GM23338 (cell line): ENCODE measurements at regions not wholly inside any gene's neighbourhood (a gene's known extent, or its start where the extent isn't known, plus 50 kb on each side); places are given as distances from the start of the nearest gene placed in this dataset.

ENCODE experiments used
- ATAC-seq: fragments of 200-7000 bp; cut with Tn5 transposase; 3 replicates; pipeline ENCODE4 v1.9.1; 2020
- DNase-seq: peaks from one replicate; pipeline ENCODE4 v3.0.0-alpha.2; 2015; ENCODE audit warnings: low spot score
- H2AFZ ChIP-seq: fragments of 200-600 bp; sonication (generic); 2 replicates; pipeline ENCODE4 v1.8.0; 2016; ENCODE audit warnings: antibody characterized with exemption, mild to moderate bottlenecking, moderate library complexity
- H3F3A ChIP-seq: fragments of 200-600 bp; sonication (generic); replicated peaks from 2 replicates; pipeline ENCODE4 v1.8.0; 2017; ENCODE audit warnings: antibody characterized with exemption, mixed run types, low read depth
- H3K27ac ChIP-seq: fragments of 200-600 bp; sonication (generic); 2 replicates; pipeline ENCODE4 v1.6.1; 2016; ENCODE audit warnings: low read depth
- H3K27me3 ChIP-seq: fragments of 200-600 bp; sonication (generic); 2 replicates; pipeline ENCODE4 v1.8.0; 2016; ENCODE audit warnings: mild to moderate bottlenecking, mixed run types, moderate library complexity; ENCODE audit not compliant: insufficient read depth
- H3K36me3 ChIP-seq: fragments of 200-600 bp; sonication (generic); 2 replicates; pipeline ENCODE4 v1.8.0; 2016; ENCODE audit warnings: mild to moderate bottlenecking; ENCODE audit not compliant: insufficient read depth
- H3K4me1 ChIP-seq: fragments of 200-600 bp; sonication (generic); 2 replicates; pipeline ENCODE4 v1.8.0; 2016; ENCODE audit warnings: mild to moderate bottlenecking, moderate library complexity; ENCODE audit not compliant: insufficient read depth
- H3K4me2 ChIP-seq: fragments of 200-600 bp; sonication (generic); 2 replicates; pipeline ENCODE4 v1.7.1; 2017; ENCODE audit warnings: mixed run types
- H3K4me3 ChIP-seq: fragments of 200-600 bp; sonication (generic); 2 replicates; pipeline ENCODE4 v1.6.1; 2016; ENCODE audit warnings: mixed run types
- H3K79me2 ChIP-seq: fragments of 200-600 bp; sonication (generic); replicated peaks from 2 replicates; pipeline ENCODE4 v1.8.0; 2017; ENCODE audit warnings: mild to moderate bottlenecking; ENCODE audit not compliant: insufficient read depth
- H3K9me2 ChIP-seq: fragments of 200-600 bp; sonication (generic); 2 replicates; pipeline ENCODE4 v1.8.0; 2017; ENCODE audit not compliant: insufficient read depth
- H4K20me1 ChIP-seq: fragments of 200-600 bp; sonication (generic); replicated peaks from 2 replicates; pipeline ENCODE4 v1.8.0; 2017; ENCODE audit warnings: mild to moderate bottlenecking; ENCODE audit not compliant: insufficient read depth
- H3K27ac Mint-ChIP-seq: 2 replicates; pipeline ENCODE4 v1.8.0; 2020; ENCODE audit warnings: inconsistent platforms, mild to moderate bottlenecking, moderate library complexity, mixed read lengths
- H3K27me3 Mint-ChIP-seq: 3 replicates; pipeline ENCODE4 v1.8.0; 2022; ENCODE audit warnings: low read depth, mild to moderate bottlenecking, moderate library complexity, mixed read lengths, inconsistent platforms; ENCODE audit not compliant: insufficient read depth, poor library complexity
- H3K36me3 Mint-ChIP-seq: 3 replicates; pipeline ENCODE4 v1.8.0; 2021; ENCODE audit warnings: low read depth, mild to moderate bottlenecking, inconsistent platforms, moderate library complexity, mixed read lengths
- H3K4me1 Mint-ChIP-seq: 3 replicates; pipeline ENCODE4 v1.8.0; 2020; ENCODE audit warnings: mild to moderate bottlenecking, inconsistent platforms, mixed read lengths
- H3K4me3 Mint-ChIP-seq: 3 replicates; pipeline ENCODE4 v1.8.0; 2021; ENCODE audit warnings: moderate library complexity, mild to moderate bottlenecking, inconsistent platforms, mixed read lengths
- H3K9me3 Mint-ChIP-seq: 3 replicates; pipeline ENCODE4 v1.8.0; 2020; ENCODE audit warnings: moderate library complexity, mild to moderate bottlenecking, inconsistent platforms, mixed read lengths
- CREB1 ChIP-seq: fragments of 250-450 bp; sonication (Bioruptor Pico); IDR thresholded peaks from 2 replicates; pipeline ENCODE4 v1.5.0; 2020; ENCODE audit warnings: low read depth, mild to moderate bottlenecking, moderate library complexity
- ETS1 ChIP-seq: IDR thresholded peaks from 2 replicates; pipeline ENCODE4 v1.6.1; 2016; ENCODE audit warnings: antibody characterized with exemption
- EZH2 ChIP-seq: fragments of 200-600 bp; sonication (generic); IDR thresholded peaks from one replicate; pipeline ENCODE4 v1.8.0; 2017; ENCODE audit warnings: antibody characterized with exemption, mild to moderate bottlenecking, low read depth; ENCODE audit not compliant: unreplicated experiment
- EZH2phosphoT487 ChIP-seq: fragments of 200-600 bp; sonication (generic); IDR thresholded peaks from one replicate; pipeline ENCODE4 v1.8.1; 2018; ENCODE audit warnings: antibody characterized with exemption; ENCODE audit not compliant: unreplicated experiment
- JUNB ChIP-seq: IDR thresholded peaks from one replicate; pipeline ENCODE4 v1.6.1; 2016; ENCODE audit warnings: antibody characterized with exemption; ENCODE audit not compliant: unreplicated experiment
- NANOG ChIP-seq: IDR thresholded peaks from 2 replicates; pipeline ENCODE4 v1.6.1; 2016; ENCODE audit warnings: antibody characterized with exemption, borderline replicate concordance
- POLR2AphosphoS5 ChIP-seq: IDR thresholded peaks from 2 replicates; pipeline ENCODE4 v1.6.1; 2016; ENCODE audit warnings: antibody characterized with exemption, low read depth
- STAT1 ChIP-seq: IDR thresholded peaks from one replicate; pipeline ENCODE4 v1.6.1; 2016; ENCODE audit warnings: antibody characterized with exemption; ENCODE audit not compliant: unreplicated experiment
- ZNF114 ChIP-seq: fragments of 250-450 bp; sonication (Bioruptor Pico); IDR thresholded peaks from 2 replicates; pipeline ENCODE4 v1.5.0; 2020; ENCODE audit warnings: mild to moderate bottlenecking, moderate library complexity
- ZNF331 ChIP-seq: fragments of 250-450 bp; sonication (Bioruptor Pico); IDR thresholded peaks from 2 replicates; pipeline ENCODE4 v1.5.0; 2020; ENCODE audit warnings: low read depth, mild to moderate bottlenecking, moderate library complexity
- ZNF462 ChIP-seq: fragments of 250-450 bp; sonication (Bioruptor Pico); IDR thresholded peaks from 2 replicates; pipeline ENCODE4 v1.5.0; 2020; ENCODE audit warnings: mild to moderate bottlenecking, moderate library complexity
- TF ChIP-seq, protein P1 (sequence below): IDR thresholded peaks from one replicate; pipeline ENCODE4 v1.6.1; 2018; ENCODE audit warnings: antibody characterized with exemption; ENCODE audit not compliant: unreplicated experiment
- TF ChIP-seq, protein P2 (sequence below), 2 experiments: fragments of 200-600 bp in 1 of 2; sonication (generic) in 1 of 2; conservative IDR thresholded peaks; 2 replicates each; pipeline versions ENCODE4 v1.5.1 to v1.6.1; 2016 to 2017; ENCODE audit warnings: antibody characterized with exemption in 2 of 2, low read depth in 2 of 2, mild to moderate bottlenecking in 2 of 2, moderate library complexity in 1 of 2

DNA sequence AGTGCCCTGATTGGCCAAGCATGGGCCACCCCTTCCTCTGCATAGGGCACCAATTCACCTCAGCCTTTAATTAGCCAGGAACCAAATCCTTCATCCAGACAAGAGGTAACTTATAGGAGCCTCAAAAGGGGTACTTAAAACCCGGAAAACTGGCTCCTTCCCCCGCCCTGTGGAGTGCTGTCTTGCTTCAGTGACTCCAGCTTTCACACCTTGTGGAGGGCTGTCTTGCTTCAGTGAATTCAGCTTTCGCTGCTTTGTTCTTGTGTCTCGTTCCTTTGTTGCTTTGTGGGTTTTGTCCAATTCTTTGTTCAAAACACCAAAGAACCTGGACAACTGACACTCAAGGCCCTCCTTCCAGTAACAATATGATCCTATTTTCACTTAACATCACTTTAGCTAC, 82.2 kb upstream of the FRG1 start:
- H3K27me3 ChIP-seq: no peaks in the 10 kb centered on the region
- Mint-ChIP-seq H3K9me3 (peaks cover 78% of the 10 kb centered on the region), H3K27me3 (no peaks in the 10 kb centered on the region), H3K27ac (no peak overlapping the region), H3K4me3 (no peak overlapping the region), H3K4me1 (no peaks in the 10 kb centered on the region), H3K36me3 (peaks cover 8% of the 10 kb centered on the region; the same call in 2 of the 3 replicates)
- H3F3A ChIP-seq: no peaks in the 10 kb centered on the region
- H3K4me3 ChIP-seq: no peak overlapping the region
- H3K79me2 ChIP-seq: no peaks in the 10 kb centered on the region
- H3K27ac ChIP-seq: no peak overlapping the region
- H3K9me2 ChIP-seq: no peaks in the 10 kb centered on the region
- no peaks in the 10 kb centered on the region for H4K20me1 ChIP-seq
- no peak; the same call in 1 of the 3 replicates for ATAC-seq
- TF ChIP-seq ZNF462 (CRISPR knock-in tag): no peak
- TF ChIP-seq, protein P1, sequence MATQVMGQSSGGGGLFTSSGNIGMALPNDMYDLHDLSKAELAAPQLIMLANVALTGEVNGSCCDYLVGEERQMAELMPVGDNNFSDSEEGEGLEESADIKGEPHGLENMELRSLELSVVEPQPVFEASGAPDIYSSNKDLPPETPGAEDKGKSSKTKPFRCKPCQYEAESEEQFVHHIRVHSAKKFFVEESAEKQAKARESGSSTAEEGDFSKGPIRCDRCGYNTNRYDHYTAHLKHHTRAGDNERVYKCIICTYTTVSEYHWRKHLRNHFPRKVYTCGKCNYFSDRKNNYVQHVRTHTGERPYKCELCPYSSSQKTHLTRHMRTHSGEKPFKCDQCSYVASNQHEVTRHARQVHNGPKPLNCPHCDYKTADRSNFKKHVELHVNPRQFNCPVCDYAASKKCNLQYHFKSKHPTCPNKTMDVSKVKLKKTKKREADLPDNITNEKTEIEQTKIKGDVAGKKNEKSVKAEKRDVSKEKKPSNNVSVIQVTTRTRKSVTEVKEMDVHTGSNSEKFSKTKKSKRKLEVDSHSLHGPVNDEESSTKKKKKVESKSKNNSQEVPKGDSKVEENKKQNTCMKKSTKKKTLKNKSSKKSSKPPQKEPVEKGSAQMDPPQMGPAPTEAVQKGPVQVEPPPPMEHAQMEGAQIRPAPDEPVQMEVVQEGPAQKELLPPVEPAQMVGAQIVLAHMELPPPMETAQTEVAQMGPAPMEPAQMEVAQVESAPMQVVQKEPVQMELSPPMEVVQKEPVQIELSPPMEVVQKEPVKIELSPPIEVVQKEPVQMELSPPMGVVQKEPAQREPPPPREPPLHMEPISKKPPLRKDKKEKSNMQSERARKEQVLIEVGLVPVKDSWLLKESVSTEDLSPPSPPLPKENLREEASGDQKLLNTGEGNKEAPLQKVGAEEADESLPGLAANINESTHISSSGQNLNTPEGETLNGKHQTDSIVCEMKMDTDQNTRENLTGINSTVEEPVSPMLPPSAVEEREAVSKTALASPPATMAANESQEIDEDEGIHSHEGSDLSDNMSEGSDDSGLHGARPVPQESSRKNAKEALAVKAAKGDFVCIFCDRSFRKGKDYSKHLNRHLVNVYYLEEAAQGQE: no peak
- no peak for TF ChIP-seq CREB1 (CRISPR knock-in tag)
- TF ChIP-seq ETS1: no peak
- no peak for TF ChIP-seq EZH2phosphoT487
- no peak for TF ChIP-seq ZNF114 (CRISPR knock-in tag)
- TF ChIP-seq POLR2AphosphoS5: no peak
- no peak for TF ChIP-seq ZNF331 (CRISPR knock-in tag)
- TF ChIP-seq NANOG: no peak
- TF ChIP-seq EZH2: no peak
- no peak for TF ChIP-seq JUNB
- TF ChIP-seq, protein P2, sequence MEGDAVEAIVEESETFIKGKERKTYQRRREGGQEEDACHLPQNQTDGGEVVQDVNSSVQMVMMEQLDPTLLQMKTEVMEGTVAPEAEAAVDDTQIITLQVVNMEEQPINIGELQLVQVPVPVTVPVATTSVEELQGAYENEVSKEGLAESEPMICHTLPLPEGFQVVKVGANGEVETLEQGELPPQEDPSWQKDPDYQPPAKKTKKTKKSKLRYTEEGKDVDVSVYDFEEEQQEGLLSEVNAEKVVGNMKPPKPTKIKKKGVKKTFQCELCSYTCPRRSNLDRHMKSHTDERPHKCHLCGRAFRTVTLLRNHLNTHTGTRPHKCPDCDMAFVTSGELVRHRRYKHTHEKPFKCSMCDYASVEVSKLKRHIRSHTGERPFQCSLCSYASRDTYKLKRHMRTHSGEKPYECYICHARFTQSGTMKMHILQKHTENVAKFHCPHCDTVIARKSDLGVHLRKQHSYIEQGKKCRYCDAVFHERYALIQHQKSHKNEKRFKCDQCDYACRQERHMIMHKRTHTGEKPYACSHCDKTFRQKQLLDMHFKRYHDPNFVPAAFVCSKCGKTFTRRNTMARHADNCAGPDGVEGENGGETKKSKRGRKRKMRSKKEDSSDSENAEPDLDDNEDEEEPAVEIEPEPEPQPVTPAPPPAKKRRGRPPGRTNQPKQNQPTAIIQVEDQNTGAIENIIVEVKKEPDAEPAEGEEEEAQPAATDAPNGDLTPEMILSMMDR (conservative IDR thresholded peaks at IDR 0.05; ENCODE audit: low read depth in 2 of 2): no peak
- no peak for TF ChIP-seq STAT1
- H3K4me1 ChIP-seq: no peaks in the 10 kb centered on the region
- no peak for DNase-seq
- no peak overlapping the region for H2AFZ ChIP-seq
- H3K36me3 ChIP-seq: no peaks in the 10 kb centered on the region
- no peak overlapping the region for H3K4me2 ChIP-seq
